ENCODE measurements at regions not wholly inside any gene's neighbourhood (a gene's known extent, or its start where the extent isn't known, plus 50 kb on each side); places are given as distances from the start of the nearest gene placed in this dataset.

GRCh38 chr11:91691872-91692271 lies 532.7 kb upstream of the FAT3 start:
- H3K27ac ChIP-seq (ENCODE audit: extremely low read depth, low read depth, low read length) = no peak overlapping the region
- no peak for TF ChIP-seq INSM2 (tag by site-specific recombination; IDR thresholded peaks at IDR 0.05)
- no peak for TF ChIP-seq ZBTB17 (tag by site-specific recombination; IDR thresholded peaks at IDR 0.05)
- TF ChIP-seq ZNF488 (tag by site-specific recombination; IDR thresholded peaks at IDR 0.05) = no peak
- no peak for TF ChIP-seq ZNF521 (tag by site-specific recombination; IDR thresholded peaks at IDR 0.05)
- TF ChIP-seq, protein P1, sequence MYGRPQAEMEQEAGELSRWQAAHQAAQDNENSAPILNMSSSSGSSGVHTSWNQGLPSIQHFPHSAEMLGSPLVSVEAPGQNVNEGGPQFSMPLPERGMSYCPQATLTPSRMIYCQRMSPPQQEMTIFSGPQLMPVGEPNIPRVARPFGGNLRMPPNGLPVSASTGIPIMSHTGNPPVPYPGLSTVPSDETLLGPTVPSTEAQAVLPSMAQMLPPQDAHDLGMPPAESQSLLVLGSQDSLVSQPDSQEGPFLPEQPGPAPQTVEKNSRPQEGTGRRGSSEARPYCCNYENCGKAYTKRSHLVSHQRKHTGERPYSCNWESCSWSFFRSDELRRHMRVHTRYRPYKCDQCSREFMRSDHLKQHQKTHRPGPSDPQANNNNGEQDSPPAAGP (tag by site-specific recombination; IDR thresholded peaks at IDR 0.05) = no peak
- no peak for TF ChIP-seq ZNF639 (tag by site-specific recombination; IDR thresholded peaks at IDR 0.05)
- no peak for TF ChIP-seq ZNF561 (tag by site-specific recombination; IDR thresholded peaks at IDR 0.05; ENCODE audit: borderline replicate concordance)
- TF ChIP-seq YY1 (tag by site-specific recombination; IDR thresholded peaks at IDR 0.05) = no peak
- TF ChIP-seq ZNF707 (tag by site-specific recombination; IDR thresholded peaks at IDR 0.05) = no peak
- no peak for TF ChIP-seq ZNF398 (tag by site-specific recombination; IDR thresholded peaks at IDR 0.05)
- TF ChIP-seq ZNF324 (tag by site-specific recombination; IDR thresholded peaks at IDR 0.05) = no peak
- TF ChIP-seq, protein P2, sequence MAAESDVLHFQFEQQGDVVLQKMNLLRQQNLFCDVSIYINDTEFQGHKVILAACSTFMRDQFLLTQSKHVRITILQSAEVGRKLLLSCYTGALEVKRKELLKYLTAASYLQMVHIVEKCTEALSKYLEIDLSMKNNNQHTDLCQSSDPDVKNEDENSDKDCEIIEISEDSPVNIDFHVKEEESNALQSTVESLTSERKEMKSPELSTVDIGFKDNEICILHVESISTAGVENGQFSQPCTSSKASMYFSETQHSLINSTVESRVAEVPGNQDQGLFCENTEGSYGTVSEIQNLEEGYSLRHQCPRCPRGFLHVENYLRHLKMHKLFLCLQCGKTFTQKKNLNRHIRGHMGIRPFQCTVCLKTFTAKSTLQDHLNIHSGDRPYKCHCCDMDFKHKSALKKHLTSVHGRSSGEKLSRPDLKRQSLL (tag by site-specific recombination; IDR thresholded peaks at IDR 0.05) = no peak
- TF ChIP-seq BCL11A (tag by site-specific recombination; IDR thresholded peaks at IDR 0.05; ENCODE audit: low read depth) = no peak
- no peak for TF ChIP-seq ZNF623 (tag by site-specific recombination; IDR thresholded peaks at IDR 0.05)
- TF ChIP-seq, protein P3, sequence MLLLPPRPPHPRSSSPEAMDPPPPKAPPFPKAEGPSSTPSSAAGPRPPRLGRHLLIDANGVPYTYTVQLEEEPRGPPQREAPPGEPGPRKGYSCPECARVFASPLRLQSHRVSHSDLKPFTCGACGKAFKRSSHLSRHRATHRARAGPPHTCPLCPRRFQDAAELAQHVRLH (tag by site-specific recombination; IDR thresholded peaks at IDR 0.05) = no peak
- no peak for TF ChIP-seq ZNF112 (tag by site-specific recombination; IDR thresholded peaks at IDR 0.05)
- no peak for TF ChIP-seq ZBTB7A (tag by site-specific recombination; IDR thresholded peaks at IDR 0.05; ENCODE audit: low read depth)
- no peak for TF ChIP-seq ZNF175 (tag by site-specific recombination; IDR thresholded peaks at IDR 0.05)
- TF ChIP-seq ZNF214 (tag by site-specific recombination; IDR thresholded peaks at IDR 0.05; ENCODE audit: borderline replicate concordance) = no peak
- TF ChIP-seq CTCF (tag by site-specific recombination; IDR thresholded peaks at IDR 0.05) = no peak
- CTCF ChIA-PET = interaction anchor here (1.2 kb wide), 1 partner anchor 9 kb away, joined by 3 read pairs; no protein-coding TSS in a partner anchor
- no peaks in the 10 kb centered on the region for H3K9me3 ChIP-seq (ENCODE audit: control insufficient read depth, insufficient read depth, low read depth, low read length)
- POLR2A ChIA-PET = no interaction called here
- 0 out of 2 replicates have a peak, but pooled peaks cover 1% of the 10 kb centered on the region for H3K4me1 ChIP-seq (ENCODE audit: control insufficient read depth, insufficient read depth, low read length)
- H3K4me3 ChIP-seq (ENCODE audit: low read depth, low read length) = no peak overlapping the region
- no peaks in the 10 kb centered on the region for H3K36me3 ChIP-seq (ENCODE audit: control insufficient read depth in 2 of 2, insufficient read depth in 1 of 2, low read length in 2 of 2)
